Psoas muscle (tissue), 7 donors: ENCODE measurements at regions not wholly inside any gene's neighbourhood (a gene's known extent, or its start where the extent isn't known, plus 50 kb on each side); places are given as distances from the start of the nearest gene placed in this dataset.

Experiments used
- ATAC-seq, 4 donors: fragments of 200-7000 bp; cut with Tn5 transposase; one replicate each; pipeline ENCODE4 v1.9.1; 2020; ENCODE audit warnings: moderate library complexity in 3 of 4, mild to moderate bottlenecking in 2 of 4
- DNase-seq, 2 donors: peaks; one replicate each; pipeline ENCODE4 v3.0.0-alpha.2; 2020
- H3K27ac ChIP-seq: fragments of 200-600 bp; one replicate; pipeline ENCODE4 v1.8.0; 2022
- H3K27me3 ChIP-seq, 3 donors: fragments of 200-600 bp in 1 of 3; one replicate each; pipeline versions ENCODE4 v1.6.1 to v1.8.0; 2013 to 2022; ENCODE audit warnings: low read length in 2 of 3, mild to moderate bottlenecking in 2 of 3, moderate library complexity in 1 of 3; ENCODE audit not compliant: insufficient read depth in 3 of 3
- H3K36me3 ChIP-seq, 2 donors: fragments of 200-600 bp in 1 of 2; one replicate each; pipeline versions ENCODE4 v1.6.1 to v1.8.0; 2013 to 2022; ENCODE audit warnings: low read depth in 1 of 2, mild to moderate bottlenecking in 1 of 2, moderate library complexity in 1 of 2; ENCODE audit not compliant: insufficient read depth in 1 of 2
- H3K4me1 ChIP-seq: fragments of 200-600 bp; one replicate; pipeline ENCODE4 v1.8.0; 2022
- H3K4me3 ChIP-seq: fragments of 200-600 bp; one replicate; pipeline ENCODE4 v1.8.0; 2022; ENCODE audit warnings: mild to moderate bottlenecking
- H3K9me3 ChIP-seq: fragments of 200-600 bp; one replicate; pipeline ENCODE4 v1.8.0; 2022
- WGBS, 3 donors: extraction: QIAGEN DNeasy Blood & Tissue Kit; methylation state at CpG; one replicate each; pipeline versions ENCODE4 v1.1.6 to v1.1.7; 2013; 5-methylcytosine and 5-hydroxymethylcytosine counted together
- intact Hi-C, 2 donors: fragments of 100-400 bp; cut with DNase I; formaldehyde crosslinking; loops; one replicate each; pipeline versions ENCODE4 v1.11.0 to v1.14.2; 2022
- TF ChIP-seq, protein P1 (sequence below): fragments of 200-600 bp; IDR thresholded peaks from one replicate; pipeline ENCODE4 v1.8.0; 2022; ENCODE audit warnings: antibody characterized with exemption
- donor health status: healthy with polysubstance abuse.
- donor health status: DM: no; HTN: no; CAD: no; lungs with moderate emphysema.
- donor health status: Bipolar disorder and iron deficiency.
- donor health status: healthy.
- donor health status: DM: yes; HTN: yes; CAD: no.
- donor health status: DM: no; HTN: no; CAD: no.
- donor health status: DM: yes; HTN: yes; CAD: no.

- intact Hi-C loops = no loop called here
- Histone ChIP-seq H3K36me3 (no peaks in the 10 kb centered on the region), H3K9me3 (no peaks in the 10 kb centered on the region), H3K27ac (no peak overlapping the region), H3K4me1 (no peaks in the 10 kb centered on the region), H3K27me3 (no peaks in the 10 kb centered on the region), H3K4me3 (no peak overlapping the region)
- DNase-seq (no peak), ATAC-seq (no peak)
- TF ChIP-seq, protein P1, sequence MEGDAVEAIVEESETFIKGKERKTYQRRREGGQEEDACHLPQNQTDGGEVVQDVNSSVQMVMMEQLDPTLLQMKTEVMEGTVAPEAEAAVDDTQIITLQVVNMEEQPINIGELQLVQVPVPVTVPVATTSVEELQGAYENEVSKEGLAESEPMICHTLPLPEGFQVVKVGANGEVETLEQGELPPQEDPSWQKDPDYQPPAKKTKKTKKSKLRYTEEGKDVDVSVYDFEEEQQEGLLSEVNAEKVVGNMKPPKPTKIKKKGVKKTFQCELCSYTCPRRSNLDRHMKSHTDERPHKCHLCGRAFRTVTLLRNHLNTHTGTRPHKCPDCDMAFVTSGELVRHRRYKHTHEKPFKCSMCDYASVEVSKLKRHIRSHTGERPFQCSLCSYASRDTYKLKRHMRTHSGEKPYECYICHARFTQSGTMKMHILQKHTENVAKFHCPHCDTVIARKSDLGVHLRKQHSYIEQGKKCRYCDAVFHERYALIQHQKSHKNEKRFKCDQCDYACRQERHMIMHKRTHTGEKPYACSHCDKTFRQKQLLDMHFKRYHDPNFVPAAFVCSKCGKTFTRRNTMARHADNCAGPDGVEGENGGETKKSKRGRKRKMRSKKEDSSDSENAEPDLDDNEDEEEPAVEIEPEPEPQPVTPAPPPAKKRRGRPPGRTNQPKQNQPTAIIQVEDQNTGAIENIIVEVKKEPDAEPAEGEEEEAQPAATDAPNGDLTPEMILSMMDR = no peak
- WGBS, 3 donors = 95 to 98% (median 96%) methylated on average over 3 of the region's 3 CpGs
Measured at GRCh38 chr9:71323357-71323756, 201.9 kb upstream of the TRPM3 start.

DNA sequence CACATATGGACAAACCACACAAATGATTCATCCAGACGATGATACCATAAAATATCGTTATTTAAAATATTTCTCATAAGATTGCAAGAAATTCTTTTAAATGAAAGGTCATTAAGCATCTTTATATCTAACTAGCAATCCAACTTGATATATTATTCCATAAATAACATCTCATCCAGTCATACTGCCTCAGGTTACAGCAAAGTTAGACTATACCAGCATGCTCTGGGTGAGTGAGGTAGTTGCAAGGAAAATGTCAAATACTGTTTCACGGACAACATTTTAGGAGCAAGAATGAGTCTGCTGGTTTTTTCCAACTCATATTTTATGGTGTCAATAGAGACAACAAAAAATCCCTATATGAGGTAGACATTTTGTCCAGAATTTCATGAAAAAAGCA lies 200.9 kb upstream of the TRPM3 start:
- Histone ChIP-seq H3K27ac (no peak overlapping the region), H3K9me3 (no peaks in the 10 kb centered on the region), H3K4me3 (no peak overlapping the region), H3K4me1 (no peaks in the 10 kb centered on the region), H3K27me3 (no peaks in the 10 kb centered on the region), H3K36me3 (no peaks in the 10 kb centered on the region)
- DNase-seq = no peak
- TF ChIP-seq, protein P1 = no peak
- WGBS, 3 donors = 80 to 87% (median 84%) methylated on average over 3 of the region's 3 CpGs
- no peak for ATAC-seq
- intact Hi-C loops = no loop called here

GRCh38 chr9:71308454-71308853 lies 187.0 kb upstream of the TRPM3 start:
- DNase-seq = no peak
- no peaks in the 10 kb centered on the region for H3K9me3 ChIP-seq
- H3K4me1 ChIP-seq = no peaks in the 10 kb centered on the region
- H3K27ac ChIP-seq = no peak overlapping the region
- no peaks in the 10 kb centered on the region for H3K27me3 ChIP-seq
- TF ChIP-seq, protein P1 = no peak
- no peaks in the 10 kb centered on the region for H3K36me3 ChIP-seq
- ATAC-seq = no peak
- H3K4me3 ChIP-seq = no peak overlapping the region
- intact Hi-C loops = no loop called here
- WGBS, 3 donors = 79 to 88% (median 83%) methylated on average over 1 of the region's 1 CpG

- Histone ChIP-seq H3K4me1 (no peaks in the 10 kb centered on the region), H3K36me3 (no peaks in the 10 kb centered on the region), H3K4me3 (no peak overlapping the region), H3K9me3 (no peaks in the 10 kb centered on the region), H3K27ac (no peak overlapping the region), H3K27me3 (no peaks in the 10 kb centered on the region)
- WGBS, 3 donors = 82 to 84% (median 84%) methylated on average over 3 of the region's 3 CpGs
- no peak for ATAC-seq
- TF ChIP-seq, protein P1 = no peak
- no peak for DNase-seq
- intact Hi-C loops = no loop called here
Measured at GRCh38 chr9:71306134-71306533, 184.7 kb upstream of the TRPM3 start.

GRCh38 chr9:71303351-71303750 lies 181.9 kb upstream of the TRPM3 start:
- no peak for ATAC-seq

More at GRCh38 chr9:71303351-71303750, 181.9 kb upstream of the TRPM3 start:
- WGBS, 3 donors = 80 to 88% (median 84%) methylated on average over 1 of the region's 1 CpG
- intact Hi-C loops = no loop called here
- no peaks in the 10 kb centered on the region for H3K36me3 ChIP-seq
- TF ChIP-seq, protein P1 = no peak
- no peaks in the 10 kb centered on the region for H3K4me1 ChIP-seq
- no peaks in the 10 kb centered on the region for H3K9me3 ChIP-seq
- no peaks in the 10 kb centered on the region for H3K27me3 ChIP-seq
- H3K4me3 ChIP-seq = no peak overlapping the region
- no peak overlapping the region for H3K27ac ChIP-seq
- no peak for DNase-seq
